ENCODE measurements at regions not wholly inside any gene's neighbourhood (a gene's known extent, or its start where the extent isn't known, plus 50 kb on each side); places are given as distances from the start of the nearest gene placed in this dataset.

DNA sequence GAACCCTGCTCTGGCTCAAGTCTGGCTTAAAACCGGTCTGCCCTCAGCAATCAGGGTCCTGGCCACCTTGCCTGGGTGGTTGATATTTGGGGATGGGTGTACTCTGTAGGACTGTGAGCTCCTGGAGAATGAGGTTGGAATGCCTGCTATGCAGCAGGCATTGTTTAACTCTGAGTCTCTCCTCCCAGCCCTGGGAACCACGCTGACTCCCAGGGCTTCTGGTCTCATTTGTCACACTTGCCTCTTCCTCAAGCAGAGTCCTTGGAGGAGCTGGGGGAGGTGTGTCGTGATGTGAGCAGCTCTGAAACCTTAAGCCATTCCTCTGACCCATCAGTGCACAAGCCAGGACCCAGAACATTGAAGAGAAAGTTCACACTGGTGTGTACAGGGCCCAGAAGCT is 340.1 kb downstream of the MN1 start:
- TF ChIP-seq, protein P1, sequence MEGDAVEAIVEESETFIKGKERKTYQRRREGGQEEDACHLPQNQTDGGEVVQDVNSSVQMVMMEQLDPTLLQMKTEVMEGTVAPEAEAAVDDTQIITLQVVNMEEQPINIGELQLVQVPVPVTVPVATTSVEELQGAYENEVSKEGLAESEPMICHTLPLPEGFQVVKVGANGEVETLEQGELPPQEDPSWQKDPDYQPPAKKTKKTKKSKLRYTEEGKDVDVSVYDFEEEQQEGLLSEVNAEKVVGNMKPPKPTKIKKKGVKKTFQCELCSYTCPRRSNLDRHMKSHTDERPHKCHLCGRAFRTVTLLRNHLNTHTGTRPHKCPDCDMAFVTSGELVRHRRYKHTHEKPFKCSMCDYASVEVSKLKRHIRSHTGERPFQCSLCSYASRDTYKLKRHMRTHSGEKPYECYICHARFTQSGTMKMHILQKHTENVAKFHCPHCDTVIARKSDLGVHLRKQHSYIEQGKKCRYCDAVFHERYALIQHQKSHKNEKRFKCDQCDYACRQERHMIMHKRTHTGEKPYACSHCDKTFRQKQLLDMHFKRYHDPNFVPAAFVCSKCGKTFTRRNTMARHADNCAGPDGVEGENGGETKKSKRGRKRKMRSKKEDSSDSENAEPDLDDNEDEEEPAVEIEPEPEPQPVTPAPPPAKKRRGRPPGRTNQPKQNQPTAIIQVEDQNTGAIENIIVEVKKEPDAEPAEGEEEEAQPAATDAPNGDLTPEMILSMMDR (conservative IDR thresholded peaks at IDR 0.05) = no peak
- H3K79me2 ChIP-seq (ENCODE audit: insufficient read depth, low read length) = no peaks in the 10 kb centered on the region
- Mint-ChIP-seq H3K4me1 (peaks cover 46 to 47% of the 10 kb centered on the region in 2 experiments), H3K36me3 (ENCODE audit: insufficient read depth in 1 of 3, low read depth in 3 of 3) (0 out of 7 replicates have a peak, but pooled peaks cover 0 to 3% (median 0%) of the 10 kb centered on the region in 3 experiments), H3K4me3 (no peak overlapping the region), H3K27me3 (ENCODE audit: low read depth) (peaks cover 34% of the 10 kb centered on the region), H3K9me3 (no peaks in the 10 kb centered on the region), H3K27ac (peak overlapping the region in 2 of 3 experiments; percentile 21 to 59; a peak in 5 of 7 replicates)
- no peak overlapping the region for H3K56ac ChIP-seq (ENCODE audit: insufficient read length, low read depth, low read length)
- H3K27me3 ChIP-seq (ENCODE audit: insufficient read depth, low read length) = no peaks in the 10 kb centered on the region
- H2BK15ac ChIP-seq (ENCODE audit: low read depth, low read length) = no peak overlapping the region
- WGBS (ENCODE audit: extremely low coverage, insufficient read length, low lambda C conversion rate) = no CpG with 5 or more reads among the region's 3 CpGs
- no peaks in the 10 kb centered on the region for H3K23me2 ChIP-seq (ENCODE audit: insufficient read length, low read depth, low read length, poor library complexity, severe bottlenecking)
- H2BK5ac ChIP-seq (ENCODE audit: insufficient read length, low read length) = no peak overlapping the region
- no peak overlapping the region for H4K5ac ChIP-seq (ENCODE audit: insufficient read length, low read depth, low read length)
- H3K4me1 ChIP-seq (ENCODE audit: insufficient read depth, low read length) = peaks cover 13% of the 10 kb centered on the region; the same call in 1 of the 2 replicates
- H2BK12ac ChIP-seq (ENCODE audit: insufficient read length, low read depth, low read length) = no peak overlapping the region
- H3K18ac ChIP-seq (ENCODE audit: insufficient read length, low read depth, low read length) = peak overlapping the region; percentile 62
- no peak overlapping the region for H2AFZ ChIP-seq (ENCODE audit: low read length)
- H3K23ac ChIP-seq (ENCODE audit: insufficient read length, low read depth, low read length) = no peak overlapping the region
- H4K8ac ChIP-seq (replicated peaks; ENCODE audit: insufficient read length, low read depth, low read length) = no peak overlapping the region
- no peaks in the 10 kb centered on the region for H3K79me1 ChIP-seq (ENCODE audit: insufficient read depth, low read depth, low read length, poor library complexity, severe bottlenecking)
- H3T11ph ChIP-seq (ENCODE audit: low read length) = no peak overlapping the region
- peak overlapping the region; percentile 16 for H4K91ac ChIP-seq (ENCODE audit: insufficient read length, low read depth, low read length)
- no peak overlapping the region for H2BK20ac ChIP-seq (ENCODE audit: low read depth, low read length, poor library complexity, severe bottlenecking)
- H2BK120ac ChIP-seq (ENCODE audit: low read depth, low read length, poor library complexity, severe bottlenecking) = no peak overlapping the region
- H3K27ac ChIP-seq (ENCODE audit: insufficient read length, low read depth, low read length) = no peak overlapping the region
- H3K9me3 ChIP-seq (ENCODE audit: control insufficient read depth, low read depth, low read length) = no peaks in the 10 kb centered on the region
- no peak overlapping the region for H2AK5ac ChIP-seq (ENCODE audit: insufficient read length, low read length)
- H4K20me1 ChIP-seq (ENCODE audit: control insufficient read depth, insufficient read depth, insufficient read length) = no peaks in the 10 kb centered on the region
- no peak overlapping the region for H3K4ac ChIP-seq (ENCODE audit: low read depth, low read length)
- H3K9ac ChIP-seq (ENCODE audit: extremely low read depth, insufficient read length, low read length) = no peak overlapping the region
- H3K4me2 ChIP-seq (ENCODE audit: insufficient read depth, insufficient read length, low read length) = no peak overlapping the region
- 0 out of 2 replicates have a peak overlapping the region, but pooled peaks have one; percentile 22 for H3K14ac ChIP-seq (ENCODE audit: insufficient read depth, low read length)
- DNase-seq = peak; percentile 85
